MCF 10A (cell line): ENCODE measurements at regions not wholly inside any gene's neighbourhood (a gene's known extent, or its start where the extent isn't known, plus 50 kb on each side); places are given as distances from the start of the nearest gene placed in this dataset.

Experiments used
- BruUV-seq: library from RNA; stranded (reverse); fragments of 400-500 nt; replicated peaks from 2 replicates; lab custom pipeline; 2021; lab: Mats Ljungman, UMichigan
- CTCF ChIA-PET: fragments of 300-600 bp; sonication (Branson Sonifier 250); formaldehyde crosslinking; extraction: SDS; loops from one replicate; lab custom pipeline; 2021; ENCODE audit warnings: antibody characterized with exemption, inconsistent platforms; lab: Yijun Ruan, JAX
- POLR2A ChIA-PET: fragments of 300-600, 350-650 bp; sonication (Branson Sonifier 250); formaldehyde crosslinking; extraction: SDS; loops from one replicate; lab custom pipeline; 2020; ENCODE audit warnings: antibody characterized with exemption, inconsistent platforms; lab: Yijun Ruan, JAX
- DNase-seq: peaks from one replicate; pipeline ENCODE4 v3.0.0-alpha.2; 2018; ENCODE audit not compliant: unreplicated experiment
- H3K27ac Mint-ChIP-seq: one replicate; pipeline ENCODE4 v1.8.0; 2022; ENCODE audit warnings: mild to moderate bottlenecking, low read depth, mixed read lengths; ENCODE audit not compliant: unreplicated experiment
- H3K27me3 Mint-ChIP-seq: one replicate; pipeline ENCODE4 v1.8.0; 2022; ENCODE audit warnings: mixed read lengths; ENCODE audit not compliant: insufficient read depth, unreplicated experiment
- H3K36me3 Mint-ChIP-seq: one replicate; pipeline ENCODE4 v1.8.0; 2022; ENCODE audit warnings: mild to moderate bottlenecking, moderate library complexity, mixed read lengths; ENCODE audit not compliant: insufficient read depth, unreplicated experiment
- H3K4me1 Mint-ChIP-seq: one replicate; pipeline ENCODE4 v1.8.0; 2022; ENCODE audit warnings: mixed read lengths; ENCODE audit not compliant: insufficient read depth, unreplicated experiment
- H3K4me3 Mint-ChIP-seq: one replicate; pipeline ENCODE4 v1.8.0; 2022; ENCODE audit warnings: mild to moderate bottlenecking, moderate library complexity, mixed read lengths; ENCODE audit not compliant: unreplicated experiment
- H3K9me3 Mint-ChIP-seq: one replicate; pipeline ENCODE4 v1.8.0; 2022; ENCODE audit warnings: mixed read lengths; ENCODE audit not compliant: unreplicated experiment
- CTCF ChIP-seq: fragments of 200-600 bp; IDR thresholded peaks from one replicate; pipeline ENCODE4 v1.8.0; 2022; ENCODE audit warnings: antibody characterized with exemption, mild to moderate bottlenecking; ENCODE audit not compliant: unreplicated experiment
- intact Hi-C: fragments of 100-400 bp; cut with micrococcal nuclease; formaldehyde crosslinking; loops from 2 replicates; pipeline ENCODE4 v1.14.1; 2022

DNA sequence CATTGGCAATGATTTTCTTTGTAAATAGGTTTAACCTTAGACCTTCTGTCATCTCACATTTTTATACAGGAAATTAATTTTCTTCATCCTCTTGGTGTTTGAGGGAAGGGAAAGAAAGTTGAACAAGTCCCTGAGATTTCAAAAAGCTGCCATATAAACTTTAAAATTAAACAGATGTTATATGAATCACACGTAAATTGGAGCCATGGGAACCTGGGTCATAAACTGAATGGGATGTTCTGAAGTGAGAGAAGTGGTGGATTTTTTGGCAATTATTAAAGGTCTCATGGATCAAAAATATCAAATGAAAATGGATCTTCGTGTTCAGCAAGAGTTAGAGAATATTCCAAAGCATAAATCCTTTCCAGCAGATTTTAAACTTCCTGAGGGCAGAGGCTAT, 242.2 kb downstream of the DMRT2 start:
- H3K9me3 Mint-ChIP-seq: no peaks in the 10 kb centered on the region
- ChIA-PET POLR2A (no interaction called here), CTCF (no interaction called here)
- TF ChIP-seq CTCF: no peak
- no peaks in the 10 kb centered on the region for H3K4me1 Mint-ChIP-seq
- no peaks in the 10 kb centered on the region for H3K36me3 Mint-ChIP-seq
- no peak for DNase-seq
- BruUV-seq: no TSS peak
- H3K4me3 Mint-ChIP-seq: no peak overlapping the region
- intact Hi-C loops: no loop called here
- H3K27ac Mint-ChIP-seq: no peak overlapping the region
- H3K27me3 Mint-ChIP-seq: no peaks in the 10 kb centered on the region

- ChIA-PET CTCF (interaction anchor here (0.6 kb wide), 1 partner anchor 10 kb away, joined by 3 read pairs; no protein-coding TSS in a partner anchor), POLR2A (no interaction called here)
- no TSS peak for BruUV-seq
- Mint-ChIP-seq H3K4me3 (no peak overlapping the region), H3K27ac (no peak overlapping the region), H3K27me3 (no peaks in the 10 kb centered on the region), H3K9me3 (no peaks in the 10 kb centered on the region), H3K36me3 (no peaks in the 10 kb centered on the region), H3K4me1 (no peaks in the 10 kb centered on the region)
- no peak for TF ChIP-seq CTCF
- intact Hi-C loops: no loop called here
- DNase-seq: no peak
Observed at GRCh38 chr9:1294641-1295258, 244.6 kb downstream of the DMRT2 start.

DNA sequence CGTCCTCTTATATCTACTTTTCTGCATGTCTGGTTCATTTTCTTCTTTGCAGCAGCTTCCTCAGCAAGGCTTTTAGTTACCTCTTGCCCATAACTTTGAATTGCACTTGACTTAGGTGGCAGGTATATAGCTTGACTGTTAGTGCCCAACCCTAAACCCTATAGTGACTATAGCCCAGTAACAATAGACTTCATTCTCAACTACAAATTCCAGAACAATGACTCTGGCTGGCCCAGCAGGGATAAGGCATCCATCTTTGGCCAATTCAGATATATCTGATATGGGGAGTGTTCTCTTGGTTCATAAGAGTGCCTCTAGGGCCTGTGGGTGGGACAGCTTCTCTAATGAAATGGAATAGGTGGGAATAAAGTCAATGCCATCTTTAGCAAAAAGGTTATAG, 246.2 kb downstream of the DMRT2 start:
- Mint-ChIP-seq H3K9me3 (no peaks in the 10 kb centered on the region), H3K27ac (no peak overlapping the region), H3K36me3 (no peaks in the 10 kb centered on the region), H3K27me3 (no peaks in the 10 kb centered on the region), H3K4me3 (no peak overlapping the region), H3K4me1 (no peaks in the 10 kb centered on the region)
- ChIA-PET CTCF (no interaction called here), POLR2A (interaction anchor here (0.9 kb wide), 1 partner anchor 9 kb away, joined by 3 read pairs; no protein-coding TSS in a partner anchor)
- no peak for TF ChIP-seq CTCF
- intact Hi-C loops: no loop called here
- no TSS peak for BruUV-seq
- DNase-seq: no peak

- no peak for TF ChIP-seq CTCF
- no peaks in the 10 kb centered on the region for H3K27me3 Mint-ChIP-seq
- no peak overlapping the region for H3K4me3 Mint-ChIP-seq
- DNase-seq: no peak
- intact Hi-C loops: no loop called here
- no peaks in the 10 kb centered on the region for H3K9me3 Mint-ChIP-seq
- BruUV-seq: no TSS peak
- H3K4me1 Mint-ChIP-seq: no peaks in the 10 kb centered on the region
- ChIA-PET POLR2A (interaction anchor here (0.7 to 1.5 kb wide), 2 partner anchors 10 to 51 kb away, joined by 3 to 4 read pairs; no protein-coding TSS in a partner anchor), CTCF (interaction anchor here (0.7 kb wide), 1 partner anchor 10 kb away, joined by 3 read pairs; no protein-coding TSS in a partner anchor)
- no peaks in the 10 kb centered on the region for H3K36me3 Mint-ChIP-seq
- H3K27ac Mint-ChIP-seq: no peak overlapping the region
Observed at GRCh38 chr9:1298046-1298445, 247.9 kb downstream of the DMRT2 start.
